ENCODE measurements at regions not wholly inside any gene's neighbourhood (a gene's known extent, or its start where the extent isn't known, plus 50 kb on each side); places are given as distances from the start of the nearest gene placed in this dataset.

- H3K27me3 ChIP-seq (replicated peaks; ENCODE audit: insufficient read depth): no peaks in the 10 kb centered on the region
- H3K9me3 ChIP-seq (ENCODE audit: low read depth): no peaks in the 10 kb centered on the region
- H2AFZ ChIP-seq: no peak overlapping the region
- no peaks in the 10 kb centered on the region for H4K20me1 ChIP-seq (ENCODE audit: insufficient read depth)
- H3K9me2 ChIP-seq (ENCODE audit: insufficient read depth): no peaks in the 10 kb centered on the region
- no peaks in the 10 kb centered on the region for H3K36me3 ChIP-seq (ENCODE audit: low read depth)
- H3K9ac ChIP-seq: no peak overlapping the region
- H3K27ac ChIP-seq: no peak overlapping the region
- peaks cover 10% of the 10 kb centered on the region for H3K4me1 ChIP-seq (ENCODE audit: insufficient read depth)
- WGBS, 2 experiments (ENCODE audit: low coverage in 1 of 2, low lambda C conversion rate in 2 of 2, missing lambda C conversion rate in 2 of 2): 94% methylated on average over 1 of the region's 1 CpG; no CpG with 5 or more reads in 1 of the 2 experiments
- H3K4me3 ChIP-seq: no peak overlapping the region
- no peak for DNase-seq
- no peaks in the 10 kb centered on the region for H3K79me2 ChIP-seq (ENCODE audit: insufficient read depth)
- no peaks in the 10 kb centered on the region for H3F3A ChIP-seq (ENCODE audit: insufficient read depth)
- H3K4me2 ChIP-seq (ENCODE audit: unreplicated experiment): no peak overlapping the region
- TF ChIP-seq EZH2 (IDR thresholded peaks at IDR 0.05; ENCODE audit: insufficient read depth, poor library complexity, severe bottlenecking) (no peak), EZH2phosphoT487 (IDR thresholded peaks at IDR 0.05; ENCODE audit: insufficient read depth, low read depth) (no peak)
- in situ Hi-C loops (cut with MboI): no loop called here
Measured at GRCh38 chr5:135228222-135228621, 170.8 kb downstream of the MACROH2A1 start.

- Histone ChIP-seq H4K20me1 (ENCODE audit: insufficient read depth) (no peaks in the 10 kb centered on the region), H3K36me3 (ENCODE audit: low read depth) (no peaks in the 10 kb centered on the region), H3K9me2 (ENCODE audit: insufficient read depth) (no peaks in the 10 kb centered on the region), H3K27ac (no peak overlapping the region), H3K79me2 (ENCODE audit: insufficient read depth) (no peaks in the 10 kb centered on the region), H3K4me2 (ENCODE audit: unreplicated experiment) (no peak overlapping the region), H3K4me3 (no peak overlapping the region), H2AFZ (no peak overlapping the region), H3K9ac (no peak overlapping the region), H3F3A (ENCODE audit: insufficient read depth) (no peaks in the 10 kb centered on the region), H3K27me3 (replicated peaks; ENCODE audit: insufficient read depth) (no peaks in the 10 kb centered on the region), H3K4me1 (ENCODE audit: insufficient read depth) (peaks cover 10% of the 10 kb centered on the region), H3K9me3 (ENCODE audit: low read depth) (no peaks in the 10 kb centered on the region)
- in situ Hi-C loops (cut with MboI): no loop called here
- TF ChIP-seq EZH2phosphoT487 (IDR thresholded peaks at IDR 0.05; ENCODE audit: insufficient read depth, low read depth): no peak
- no peak for TF ChIP-seq EZH2 (IDR thresholded peaks at IDR 0.05; ENCODE audit: insufficient read depth, poor library complexity, severe bottlenecking)
- 53 to 58% methylated on average over 6 of the region's 6 CpGs for WGBS, 2 experiments (ENCODE audit: low coverage in 1 of 2, low lambda C conversion rate in 2 of 2, missing lambda C conversion rate in 2 of 2)
- no peak for DNase-seq
Measured at GRCh38 chr5:135227064-135228022, 171.7 kb downstream of the MACROH2A1 start.

DNA sequence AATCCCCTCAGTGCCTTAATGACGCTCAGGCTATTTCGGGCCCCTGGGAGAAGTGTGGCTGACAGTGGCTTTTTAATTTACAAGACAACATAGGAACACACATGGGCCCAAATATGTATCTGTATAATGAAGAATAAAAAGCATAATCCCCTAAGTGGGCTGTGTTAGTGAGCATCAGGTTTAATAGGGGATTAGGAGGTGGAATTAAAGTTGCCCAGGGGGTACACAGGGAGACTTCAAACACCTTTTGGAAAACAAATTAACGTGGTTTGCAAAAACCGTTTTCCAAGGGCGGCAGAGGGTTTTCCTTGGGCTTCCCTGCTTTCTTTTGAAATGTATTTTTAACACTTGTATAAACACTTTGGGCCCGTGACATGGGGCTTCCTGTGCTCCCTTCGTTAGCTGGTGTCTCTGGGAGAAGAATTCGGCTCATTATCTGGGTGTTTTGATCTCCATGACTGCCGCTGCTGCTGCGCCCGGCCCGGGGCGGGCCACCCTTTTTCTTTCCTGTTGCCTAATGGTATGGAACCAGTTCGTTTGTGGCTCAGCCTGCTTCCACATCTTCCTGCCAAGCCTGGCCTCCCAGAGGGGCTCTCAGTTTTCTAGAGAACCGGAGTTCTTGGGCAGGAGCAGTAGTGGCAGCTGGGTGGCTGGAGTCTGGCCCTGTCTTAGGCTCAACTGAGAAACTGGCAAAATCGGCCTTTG, 173.0 kb downstream of the MACROH2A1 start:
- Histone ChIP-seq H2AFZ (no peak overlapping the region), H4K20me1 (ENCODE audit: insufficient read depth) (no peaks in the 10 kb centered on the region), H3K79me2 (ENCODE audit: insufficient read depth) (no peaks in the 10 kb centered on the region), H3K27me3 (replicated peaks; ENCODE audit: insufficient read depth) (no peaks in the 10 kb centered on the region), H3K4me2 (ENCODE audit: unreplicated experiment) (no peak overlapping the region), H3F3A (ENCODE audit: insufficient read depth) (no peaks in the 10 kb centered on the region), H3K4me3 (no peak overlapping the region), H3K9ac (no peak overlapping the region), H3K9me2 (ENCODE audit: insufficient read depth) (no peaks in the 10 kb centered on the region), H3K9me3 (ENCODE audit: low read depth) (no peaks in the 10 kb centered on the region), H3K27ac (no peak overlapping the region), H3K4me1 (ENCODE audit: insufficient read depth) (peaks cover 9% of the 10 kb centered on the region), H3K36me3 (ENCODE audit: low read depth) (no peaks in the 10 kb centered on the region)
- in situ Hi-C loops (cut with MboI): no loop called here
- TF ChIP-seq EZH2 (IDR thresholded peaks at IDR 0.05; ENCODE audit: insufficient read depth, poor library complexity, severe bottlenecking): no peak
- TF ChIP-seq EZH2phosphoT487 (IDR thresholded peaks at IDR 0.05; ENCODE audit: insufficient read depth, low read depth): no peak
- 85 to 90% methylated on average over 16 of the region's 16 CpGs for WGBS, 2 experiments (ENCODE audit: low coverage in 1 of 2, low lambda C conversion rate in 2 of 2, missing lambda C conversion rate in 2 of 2)
- no peak for DNase-seq

GRCh38 chr5:135223891-135224625, 175.0 kb downstream of the MACROH2A1 start:
- H3K4me3 ChIP-seq: no peak overlapping the region
- no peak overlapping the region for H3K27ac ChIP-seq
- no peaks in the 10 kb centered on the region for H3K79me2 ChIP-seq (ENCODE audit: insufficient read depth)
- H3K36me3 ChIP-seq (ENCODE audit: low read depth): no peaks in the 10 kb centered on the region
- H3F3A ChIP-seq (ENCODE audit: insufficient read depth): no peaks in the 10 kb centered on the region; the same call in 1 of the 2 replicates
- H3K4me1 ChIP-seq (ENCODE audit: insufficient read depth): no peaks in the 10 kb centered on the region
- in situ Hi-C loops (cut with MboI): no loop called here
- no peaks in the 10 kb centered on the region for H3K9me3 ChIP-seq (ENCODE audit: low read depth)
- no peak overlapping the region for H3K9ac ChIP-seq
- H3K27me3 ChIP-seq (replicated peaks; ENCODE audit: insufficient read depth): no peaks in the 10 kb centered on the region
- H4K20me1 ChIP-seq (ENCODE audit: insufficient read depth): no peaks in the 10 kb centered on the region
- no peak for DNase-seq
- no peaks in the 10 kb centered on the region for H3K9me2 ChIP-seq (ENCODE audit: insufficient read depth)
- no peak overlapping the region for H2AFZ ChIP-seq
- WGBS, 2 experiments (ENCODE audit: low coverage in 1 of 2, low lambda C conversion rate in 2 of 2, missing lambda C conversion rate in 2 of 2): 62% methylated on average over 5 of the region's 5 CpGs
- H3K4me2 ChIP-seq (ENCODE audit: unreplicated experiment): no peak overlapping the region
- TF ChIP-seq EZH2phosphoT487 (IDR thresholded peaks at IDR 0.05; ENCODE audit: insufficient read depth, low read depth): no peak
- TF ChIP-seq EZH2 (IDR thresholded peaks at IDR 0.05; ENCODE audit: insufficient read depth, poor library complexity, severe bottlenecking): no peak
